GM12878 (cell line): ENCODE measurements at regions not wholly inside any gene's neighbourhood (a gene's known extent, or its start where the extent isn't known, plus 50 kb on each side); places are given as distances from the start of the nearest gene placed in this dataset.

Experiments
- CREB1 ChIP-seq: IDR thresholded peaks from 2 replicates; pipeline ENCODE4 v1.6.1; 2012; ENCODE audit warnings: low read depth, mild to moderate bottlenecking, inconsistent platforms
- FOXK2 ChIP-seq: fragments of 450-650 bp; IDR thresholded peaks from 2 replicates; pipeline ENCODE4 v1.6.1; 2017; ENCODE audit warnings: mild to moderate bottlenecking, moderate library complexity
- GABPA ChIP-seq: IDR thresholded peaks from 2 replicates; pipeline ENCODE4 v1.6.1; 2014; ENCODE audit warnings: antibody characterized with exemption, low read depth, mild to moderate bottlenecking, inconsistent platforms
- TF ChIP-seq, protein P1 (sequence below): fragments of 450-650 bp; formaldehyde crosslinking; IDR thresholded peaks from 2 replicates; pipeline ENCODE4 v1.4.0; 2022; ENCODE audit warnings: mild to moderate bottlenecking, moderate library complexity
- TF ChIP-seq, protein P2 (sequence below), 3 experiments: IDR thresholded peaks in 2 of 3; conservative IDR thresholded peaks in 1 of 3; 2 replicates each; pipeline ENCODE4 v1.5.1; 2011; ENCODE audit warnings: low read depth in 3 of 3, low read length in 3 of 3, mild to moderate bottlenecking in 3 of 3, control low read depth in 2 of 3, moderate library complexity in 2 of 3, inconsistent platforms in 1 of 3, mixed read lengths in 1 of 3; ENCODE audit not compliant: control insufficient read depth in 2 of 3, insufficient read depth in 1 of 3; ENCODE audit errors: extremely low read depth in 1 of 3

DNA sequence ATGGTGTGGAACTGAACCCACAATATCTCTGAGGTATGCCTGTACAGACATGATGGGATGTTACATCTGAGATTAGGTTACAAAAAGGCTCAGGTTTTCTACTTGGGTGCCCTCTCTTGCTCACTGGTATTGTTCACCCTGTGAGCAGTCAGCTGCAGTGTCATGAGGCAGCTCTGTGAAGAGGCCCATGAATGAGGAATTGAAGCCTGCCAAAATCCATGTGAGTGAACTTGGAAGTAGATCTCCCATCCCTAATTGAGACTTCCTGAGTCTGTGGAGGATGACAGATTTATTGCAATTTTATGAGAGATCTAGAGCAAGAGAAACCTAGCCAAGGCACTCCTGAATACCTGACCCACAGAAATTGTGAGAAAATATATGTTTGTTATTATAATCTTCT, 404.9 kb upstream of the ZEB2 start:
- TF ChIP-seq, protein P1, sequence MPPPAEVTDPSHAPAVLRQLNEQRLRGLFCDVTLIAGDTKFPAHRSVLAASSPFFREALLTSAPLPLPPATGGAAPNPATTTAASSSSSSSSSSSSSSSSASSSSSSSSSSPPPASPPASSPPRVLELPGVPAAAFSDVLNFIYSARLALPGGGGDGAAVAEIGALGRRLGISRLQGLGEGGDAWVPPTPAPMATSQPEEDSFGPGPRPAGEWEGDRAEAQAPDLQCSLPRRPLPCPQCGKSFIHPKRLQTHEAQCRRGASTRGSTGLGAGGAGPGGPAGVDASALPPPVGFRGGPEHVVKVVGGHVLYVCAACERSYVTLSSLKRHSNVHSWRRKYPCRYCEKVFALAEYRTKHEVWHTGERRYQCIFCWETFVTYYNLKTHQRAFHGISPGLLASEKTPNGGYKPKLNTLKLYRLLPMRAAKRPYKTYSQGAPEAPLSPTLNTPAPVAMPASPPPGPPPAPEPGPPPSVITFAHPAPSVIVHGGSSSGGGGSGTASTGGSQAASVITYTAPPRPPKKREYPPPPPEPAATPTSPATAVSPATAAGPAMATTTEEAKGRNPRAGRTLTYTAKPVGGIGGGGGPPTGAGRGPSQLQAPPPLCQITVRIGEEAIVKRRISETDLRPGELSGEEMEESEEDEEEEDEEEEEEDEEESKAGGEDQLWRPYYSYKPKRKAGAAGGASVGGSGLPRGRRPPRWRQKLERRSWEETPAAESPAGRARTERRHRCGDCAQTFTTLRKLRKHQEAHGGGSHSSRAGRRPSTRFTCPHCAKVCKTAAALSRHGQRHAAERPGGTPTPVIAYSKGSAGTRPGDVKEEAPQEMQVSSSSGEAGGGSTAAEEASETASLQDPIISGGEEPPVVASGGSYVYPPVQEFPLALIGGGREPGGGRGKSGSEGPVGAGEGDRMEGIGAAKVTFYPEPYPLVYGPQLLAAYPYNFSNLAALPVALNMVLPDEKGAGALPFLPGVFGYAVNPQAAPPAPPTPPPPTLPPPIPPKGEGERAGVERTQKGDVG (CRISPR knock-in tag) = no peak
- TF ChIP-seq, protein P2, sequence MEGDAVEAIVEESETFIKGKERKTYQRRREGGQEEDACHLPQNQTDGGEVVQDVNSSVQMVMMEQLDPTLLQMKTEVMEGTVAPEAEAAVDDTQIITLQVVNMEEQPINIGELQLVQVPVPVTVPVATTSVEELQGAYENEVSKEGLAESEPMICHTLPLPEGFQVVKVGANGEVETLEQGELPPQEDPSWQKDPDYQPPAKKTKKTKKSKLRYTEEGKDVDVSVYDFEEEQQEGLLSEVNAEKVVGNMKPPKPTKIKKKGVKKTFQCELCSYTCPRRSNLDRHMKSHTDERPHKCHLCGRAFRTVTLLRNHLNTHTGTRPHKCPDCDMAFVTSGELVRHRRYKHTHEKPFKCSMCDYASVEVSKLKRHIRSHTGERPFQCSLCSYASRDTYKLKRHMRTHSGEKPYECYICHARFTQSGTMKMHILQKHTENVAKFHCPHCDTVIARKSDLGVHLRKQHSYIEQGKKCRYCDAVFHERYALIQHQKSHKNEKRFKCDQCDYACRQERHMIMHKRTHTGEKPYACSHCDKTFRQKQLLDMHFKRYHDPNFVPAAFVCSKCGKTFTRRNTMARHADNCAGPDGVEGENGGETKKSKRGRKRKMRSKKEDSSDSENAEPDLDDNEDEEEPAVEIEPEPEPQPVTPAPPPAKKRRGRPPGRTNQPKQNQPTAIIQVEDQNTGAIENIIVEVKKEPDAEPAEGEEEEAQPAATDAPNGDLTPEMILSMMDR (IDR thresholded peaks at IDR 0.05 in 2 of 3, conservative IDR thresholded peaks at IDR 0.05 in 1 of 3; ENCODE audit: control insufficient read depth in 2 of 3, extremely low read depth in 1 of 3, insufficient read depth in 1 of 3, low read depth in 3 of 3, low read length in 3 of 3) = no peak
- TF ChIP-seq CREB1 (no peak), FOXK2 (no peak), GABPA (no peak)
